GM18498 (cell line): ENCODE measurements at regions not wholly inside any gene's neighbourhood (a gene's known extent, or its start where the extent isn't known, plus 50 kb on each side); places are given as distances from the start of the nearest gene placed in this dataset.

Experiments
- ATAC-seq: cut with Tn5 transposase; IDR thresholded peaks from one replicate; pipeline ENCODE4 v1.9.1; 2021; ENCODE audit warnings: mild to moderate bottlenecking, moderate library complexity; ENCODE audit not compliant: unreplicated experiment

DNA sequence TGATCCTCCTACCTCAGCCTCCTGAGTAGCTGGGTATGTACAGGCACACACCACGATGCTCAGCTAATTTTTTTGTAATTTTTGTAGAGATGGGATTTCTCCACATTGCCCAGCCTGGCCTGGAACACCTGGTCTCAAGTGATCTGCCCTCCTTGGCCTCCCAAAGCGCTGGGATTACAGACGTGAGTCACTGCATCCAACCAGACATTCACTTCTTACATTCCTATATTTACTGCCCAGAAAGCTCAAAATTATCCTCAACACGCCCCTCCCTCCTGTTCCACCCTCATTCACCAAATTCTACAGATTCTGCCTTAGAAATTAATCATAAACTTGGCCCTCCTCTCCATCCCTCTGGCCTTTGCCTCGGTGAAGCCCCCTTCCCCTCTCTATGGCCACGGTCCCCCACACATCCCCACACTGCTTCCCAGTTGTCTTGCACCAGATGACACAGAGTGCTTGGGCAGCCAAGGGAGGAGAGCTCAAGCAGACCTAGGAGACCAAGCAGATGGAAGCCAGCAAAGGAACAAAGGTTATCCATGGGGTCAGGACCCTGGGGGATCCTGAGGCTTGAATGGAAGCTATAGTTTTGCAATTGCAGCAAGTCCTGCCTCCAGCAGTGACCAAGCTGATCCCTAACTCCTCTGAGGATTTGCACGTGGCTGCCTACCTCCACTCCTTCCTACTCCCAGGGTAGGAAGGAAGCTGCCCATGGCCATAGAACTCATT, 213.2 kb upstream of the FOXN3 start:
- ATAC-seq: no peak

DNA sequence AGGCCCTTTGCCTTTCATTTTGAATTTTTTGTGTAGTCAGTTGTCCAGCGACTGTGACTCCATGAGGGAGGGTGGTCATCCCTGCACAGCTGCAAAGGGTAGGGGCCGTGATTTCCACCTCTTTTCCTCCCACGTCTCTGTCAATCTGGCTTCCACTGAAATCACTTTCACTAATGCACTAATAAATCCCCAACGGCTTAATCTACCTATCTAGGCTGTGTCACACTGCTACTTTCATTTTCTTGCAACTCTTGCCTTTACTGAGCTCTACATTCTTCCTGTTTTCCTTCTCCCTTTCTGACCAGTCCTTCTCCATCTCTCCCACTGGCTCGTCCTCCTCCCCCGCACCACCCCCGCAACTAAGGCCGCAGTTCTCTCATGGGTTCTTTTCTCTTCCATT, 212.3 kb upstream of the FOXN3 start:
- ATAC-seq: no peak

DNA sequence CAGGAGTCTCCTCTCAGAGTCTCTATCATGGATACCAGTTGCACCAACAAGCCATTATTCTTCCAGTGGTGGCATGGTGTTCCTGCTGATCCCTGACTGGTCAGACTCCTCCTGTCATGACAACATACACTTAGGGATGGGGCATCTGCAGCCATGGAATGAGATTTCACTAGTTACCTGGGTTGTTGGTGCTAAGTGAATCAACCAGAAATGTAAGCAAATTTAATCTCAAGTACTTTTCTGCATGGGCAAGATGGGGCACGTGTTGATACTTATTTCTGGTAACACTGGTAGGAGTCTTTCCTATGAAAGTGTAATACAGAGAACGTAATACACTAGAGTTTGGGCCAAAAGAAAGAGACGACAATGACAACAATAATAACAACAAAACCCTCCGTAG, 211.5 kb upstream of the FOXN3 start:
- ATAC-seq: no peak

DNA sequence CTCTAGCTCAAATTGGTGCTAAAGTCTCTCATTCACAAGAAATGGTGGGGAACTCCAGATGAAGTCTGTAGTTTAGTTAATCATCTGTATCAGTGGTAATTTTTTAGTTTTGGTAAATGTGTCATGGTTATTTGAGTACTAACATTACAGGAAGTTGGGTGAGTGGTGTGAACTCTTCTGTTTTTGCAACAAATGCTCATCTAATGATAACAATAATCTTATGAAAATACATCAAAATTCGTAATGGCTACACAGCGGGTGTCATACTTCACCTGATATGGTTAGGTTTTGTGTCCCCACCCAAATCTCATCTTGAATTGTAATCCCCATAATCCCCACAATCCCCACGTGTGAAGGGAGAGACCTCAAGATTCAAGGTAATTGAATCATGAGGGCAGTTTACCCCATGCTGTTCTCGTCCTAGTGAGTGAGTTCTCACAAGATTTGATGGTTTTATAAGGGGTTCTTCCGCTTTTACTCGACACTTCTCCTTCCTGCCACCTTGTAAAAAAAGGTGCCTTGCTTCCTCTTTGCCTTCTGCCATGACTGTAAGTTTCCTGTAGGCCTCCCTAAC, 209.3 kb upstream of the FOXN3 start:
- no peak for ATAC-seq

DNA sequence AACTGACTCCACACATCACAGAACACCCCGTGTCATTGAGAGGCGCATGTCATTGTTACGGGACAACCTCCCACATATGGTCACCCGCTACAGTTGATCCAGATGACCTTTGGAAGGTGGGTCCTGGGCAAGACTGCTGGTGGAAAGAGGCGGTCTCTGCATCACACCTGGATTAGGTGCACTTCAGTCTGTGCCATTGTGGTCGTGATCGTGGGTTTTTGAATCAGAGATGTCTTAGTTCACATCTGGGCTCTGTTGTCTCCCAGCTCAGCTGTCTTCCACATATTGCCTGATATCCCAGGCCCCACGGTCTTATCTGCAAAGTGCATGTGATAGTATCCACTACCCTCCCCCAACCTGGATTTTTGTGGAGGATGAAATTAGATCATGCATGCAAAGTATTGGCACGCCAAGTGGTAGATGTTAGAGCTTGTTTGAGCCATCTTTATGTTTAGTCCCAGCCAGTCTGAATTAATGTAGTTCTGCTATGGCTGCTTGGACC, 208.7 kb upstream of the FOXN3 start:
- ATAC-seq: no peak

DNA sequence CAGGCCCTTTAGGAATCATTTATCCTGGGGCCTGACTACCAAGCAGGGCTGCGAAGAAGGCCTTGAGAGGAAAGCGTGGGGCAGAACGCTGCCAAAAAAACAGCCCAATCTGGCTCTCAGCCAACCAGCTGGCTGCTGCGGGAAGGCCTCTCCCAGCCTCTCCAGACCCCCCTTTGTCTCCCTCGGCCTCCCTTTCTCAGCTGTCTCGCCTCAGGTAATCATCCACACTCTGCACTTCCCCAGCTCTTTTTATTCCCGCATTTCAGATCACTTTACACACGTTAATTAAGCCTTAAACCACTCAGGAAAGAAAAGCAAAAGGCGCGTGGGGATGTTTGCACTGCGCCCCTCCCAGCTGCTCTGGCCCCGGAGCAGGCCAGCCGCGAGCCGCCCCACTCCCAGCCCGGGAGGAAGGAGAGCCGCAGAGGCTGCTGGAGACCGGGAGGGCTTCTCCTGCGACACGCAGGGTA, 208.2 kb upstream of the FOXN3 start:
- ATAC-seq: no peak

DNA sequence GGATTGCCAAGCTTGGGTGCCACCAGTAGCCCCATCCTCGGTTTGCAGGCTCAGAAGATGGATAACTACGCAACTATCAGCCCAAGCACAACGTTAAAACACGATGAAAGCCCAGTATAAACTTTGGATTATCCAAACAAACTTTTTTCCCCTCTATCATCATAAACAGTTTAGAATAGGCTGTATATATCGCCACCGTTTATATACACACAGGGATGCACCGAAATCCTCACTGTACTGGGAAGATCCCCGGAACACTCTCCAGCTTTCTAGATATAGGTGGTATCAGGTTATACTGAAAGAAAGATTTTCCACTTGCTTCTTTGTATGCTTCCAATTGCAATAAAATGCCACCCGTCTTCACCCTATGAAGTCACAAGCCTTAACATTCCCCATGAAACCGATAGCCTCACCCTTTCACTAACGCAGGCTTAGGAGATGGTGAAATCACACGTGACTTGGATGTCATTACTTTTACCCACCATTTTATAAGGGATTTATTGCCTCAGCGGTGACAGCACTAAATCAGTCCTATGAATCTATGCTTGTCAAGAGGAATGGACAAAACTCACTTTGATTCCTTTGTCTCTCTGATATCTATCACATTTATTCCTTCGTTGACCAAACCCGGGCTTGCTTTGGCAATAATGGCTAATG, 207.6 kb upstream of the FOXN3 start:
- ATAC-seq: no peak

DNA sequence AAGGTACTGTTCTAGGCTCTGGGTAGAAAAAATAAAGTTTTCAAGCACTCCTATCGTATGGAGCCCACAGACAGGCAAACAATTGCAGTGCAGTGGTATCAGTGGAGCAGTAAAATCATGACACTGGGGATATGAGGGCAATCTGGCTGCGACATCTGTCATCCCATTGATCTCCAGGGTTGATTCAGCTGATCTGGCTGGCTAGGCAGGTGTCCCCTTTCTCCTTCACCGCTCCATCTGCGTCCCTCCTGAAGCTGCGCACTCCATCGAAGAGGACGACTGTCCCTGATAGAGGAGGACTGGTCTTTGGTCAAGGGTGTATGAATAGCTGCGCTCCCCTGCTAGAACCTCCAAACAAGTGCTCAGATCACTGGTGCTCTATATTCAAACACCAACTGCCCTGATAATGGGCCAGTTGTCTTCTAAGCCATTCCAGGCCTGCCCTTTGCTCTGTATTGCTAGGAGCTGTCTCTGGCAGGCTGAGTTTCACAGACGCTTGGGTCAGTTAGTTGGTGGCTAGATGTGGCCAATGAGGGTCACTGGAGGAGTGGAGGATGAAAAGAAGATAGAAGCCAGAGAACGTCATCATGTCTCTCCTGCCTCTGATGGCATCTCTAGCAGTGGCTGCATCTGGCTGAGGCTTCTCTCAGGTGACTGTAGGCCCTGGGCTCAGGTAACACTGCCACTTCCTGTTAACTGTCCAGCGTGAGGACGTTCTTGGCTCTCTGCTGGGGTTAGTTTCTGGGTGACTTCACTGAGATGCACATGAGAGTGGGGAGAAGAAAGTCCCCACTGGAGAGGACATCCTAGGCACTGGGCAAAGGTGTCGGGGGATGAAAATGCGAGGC, 205.0 kb upstream of the FOXN3 start:
- ATAC-seq: no peak

DNA sequence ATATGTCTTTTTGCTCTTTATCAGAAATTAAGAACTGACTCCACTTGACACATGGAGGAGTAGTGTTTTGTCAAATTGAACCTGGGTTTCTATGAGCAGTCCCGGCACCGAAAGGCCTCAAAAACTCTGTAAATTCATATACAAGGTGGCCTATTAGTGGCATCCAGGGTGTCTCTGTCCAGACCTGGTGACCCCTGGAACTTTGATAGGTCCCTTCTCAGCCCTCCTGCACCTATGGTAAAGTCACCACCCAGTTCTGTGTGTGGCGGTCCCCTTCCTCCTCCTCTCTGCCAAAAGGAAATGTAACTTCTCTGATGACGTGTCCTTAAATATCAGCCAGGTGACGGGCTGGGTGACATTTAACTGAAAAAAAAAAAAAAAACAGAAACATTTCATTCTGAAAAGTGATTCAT, 204.0 kb upstream of the FOXN3 start:
- no peak for ATAC-seq

DNA sequence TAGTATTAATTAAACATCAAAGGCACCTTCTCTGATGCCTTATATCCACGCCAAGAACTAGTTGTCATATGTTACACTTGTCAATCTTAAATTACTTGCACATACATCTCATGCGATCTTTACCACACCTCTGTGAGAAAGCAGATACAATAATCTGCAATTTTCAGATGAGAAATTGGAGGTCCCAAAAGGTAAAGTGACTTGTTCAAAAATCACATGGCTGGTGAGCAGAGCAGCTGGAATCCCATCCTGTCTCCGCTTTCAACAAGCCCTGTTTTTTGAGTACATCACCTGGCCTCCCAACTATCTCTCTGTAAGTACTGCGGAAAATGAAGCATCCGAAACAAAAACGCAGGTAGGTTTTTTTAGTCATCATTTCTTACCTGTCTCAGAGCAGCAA, 203.4 kb upstream of the FOXN3 start:
- ATAC-seq: no peak

DNA sequence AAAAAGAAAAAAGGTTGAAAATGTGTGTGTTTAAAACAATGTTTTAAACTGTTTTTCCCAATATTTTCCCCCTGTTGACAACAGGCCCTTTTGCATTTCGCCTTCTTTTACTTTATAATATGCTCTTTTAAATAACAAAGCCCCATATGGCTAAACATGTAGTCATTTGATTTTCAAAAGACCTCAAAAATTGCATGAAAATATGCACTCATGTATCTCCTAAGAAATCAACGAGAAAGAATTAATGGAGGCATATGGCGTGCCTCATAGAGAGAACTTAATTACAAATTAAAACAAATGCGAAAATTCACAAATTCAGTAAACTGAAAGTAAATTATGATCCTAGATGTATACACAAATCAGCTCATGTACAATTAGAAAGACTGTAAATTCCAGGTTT, 202.6 kb upstream of the FOXN3 start:
- no peak for ATAC-seq

DNA sequence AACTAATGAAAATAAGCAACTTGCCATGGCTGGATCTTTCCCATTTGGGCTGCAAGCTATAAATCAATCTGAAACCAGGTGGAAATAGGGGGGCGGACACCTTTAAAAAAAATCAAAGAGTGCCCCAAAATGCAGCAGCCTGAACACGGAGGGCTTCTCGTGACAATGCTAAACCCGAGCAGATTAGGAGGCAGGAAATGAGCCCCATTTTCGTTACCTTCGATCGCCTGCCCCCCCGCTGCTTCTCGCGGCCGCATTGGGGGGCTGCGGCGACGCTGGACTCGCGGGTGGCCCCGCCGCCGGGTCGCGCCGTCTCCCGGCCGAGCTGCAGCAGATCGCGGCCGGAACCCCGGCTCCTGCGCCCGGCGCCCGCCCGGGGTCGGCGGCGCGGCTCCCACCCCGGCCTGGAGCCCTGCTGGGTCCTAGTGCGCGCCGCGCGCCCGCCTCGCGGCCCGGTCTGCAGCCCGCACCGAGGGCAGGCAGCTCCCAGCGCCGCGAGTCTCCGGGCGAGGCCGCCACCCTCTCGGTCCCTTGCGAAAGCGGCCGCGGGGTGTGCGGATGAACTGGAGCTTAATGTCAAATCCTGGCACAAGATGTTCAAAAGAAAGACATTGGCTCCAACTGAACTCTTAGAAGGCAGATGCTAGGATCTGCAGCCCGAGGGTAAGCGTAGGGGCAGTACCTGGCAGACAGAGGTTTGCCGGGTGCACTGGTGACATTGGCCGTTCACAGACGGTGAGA, 201.9 kb upstream of the FOXN3 start:
- ATAC-seq: peak; percentile 77

DNA sequence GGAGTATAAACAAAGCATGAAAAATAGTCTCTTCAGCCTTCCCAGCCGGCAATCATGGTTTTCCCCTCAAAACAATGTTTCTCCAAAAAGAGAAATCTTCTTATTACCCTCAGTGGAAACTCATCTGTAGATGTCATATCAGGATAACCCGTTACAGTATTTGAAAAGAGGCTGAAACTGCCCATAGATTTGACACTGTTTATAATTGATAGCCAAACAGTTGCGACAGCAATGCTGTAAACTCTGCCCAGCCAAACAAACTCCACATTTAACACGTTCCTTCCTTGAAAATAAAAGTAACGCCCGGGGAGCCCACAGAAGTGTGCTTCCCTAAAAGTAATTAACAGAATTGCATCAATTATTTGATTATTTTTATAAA, 201.3 kb upstream of the FOXN3 start:
- ATAC-seq: no peak

DNA sequence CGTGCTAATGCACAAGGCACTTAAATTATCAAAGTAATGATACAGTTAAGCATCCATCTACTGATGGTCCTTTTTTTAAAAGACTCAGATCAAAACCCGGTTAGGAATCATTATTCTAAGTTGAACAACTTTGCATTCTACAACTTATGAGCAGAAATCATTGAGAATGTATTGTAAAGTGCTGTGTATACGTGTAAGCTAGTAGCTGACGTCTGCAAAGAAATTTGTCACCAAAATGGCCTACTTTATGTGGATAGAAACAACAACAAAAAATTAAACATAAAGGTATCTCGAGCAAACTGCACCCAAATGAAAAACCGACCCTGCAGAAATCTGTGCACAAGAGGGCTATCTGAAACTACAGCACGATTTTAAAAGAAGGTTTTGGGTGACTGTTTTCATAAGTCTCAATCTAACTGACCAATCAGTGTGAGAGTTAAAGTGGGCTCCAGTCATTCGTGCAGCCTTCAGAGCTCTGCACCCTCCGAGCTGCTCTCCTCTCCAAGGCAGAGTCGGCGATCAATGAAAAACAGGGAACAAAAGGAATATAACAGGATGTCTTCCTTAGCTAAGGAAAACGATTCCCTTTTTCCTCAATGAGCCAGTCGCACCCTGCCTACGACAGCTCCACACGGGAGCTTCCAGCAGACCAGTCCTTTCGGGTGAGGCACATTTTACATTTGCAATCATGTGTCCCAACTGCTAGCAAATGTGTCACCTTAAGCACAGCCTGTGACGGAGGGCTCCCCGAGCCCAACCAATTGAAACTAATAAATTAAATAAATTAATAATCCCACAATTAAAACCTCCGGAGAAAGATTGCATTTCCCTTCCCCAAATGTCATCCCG, 200.7 kb upstream of the FOXN3 start:
- ATAC-seq: no peak

DNA sequence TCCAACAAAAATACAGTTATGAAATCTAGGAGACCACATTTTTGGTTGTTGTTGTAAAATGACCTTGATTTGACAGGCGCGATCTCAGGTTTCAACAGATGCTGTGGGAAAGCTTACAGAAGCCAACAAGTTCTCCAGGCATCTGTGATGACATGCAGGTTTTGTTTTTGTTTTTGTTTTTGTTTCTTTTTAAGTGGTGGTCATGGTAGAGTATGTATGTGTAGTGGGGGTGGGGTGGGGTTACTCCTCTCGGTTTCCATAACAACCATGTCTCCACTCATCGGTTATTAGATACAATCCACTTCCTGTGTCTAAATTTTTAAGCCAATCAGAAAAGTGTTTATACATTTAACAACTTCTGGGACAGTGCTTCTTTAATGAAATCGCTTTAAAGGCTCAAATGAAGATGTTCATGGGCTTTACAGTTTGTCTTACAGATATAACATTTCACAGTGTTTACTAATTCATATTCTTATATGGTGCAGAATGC, 199.9 kb upstream of the FOXN3 start:
- peak; percentile 43 for ATAC-seq

DNA sequence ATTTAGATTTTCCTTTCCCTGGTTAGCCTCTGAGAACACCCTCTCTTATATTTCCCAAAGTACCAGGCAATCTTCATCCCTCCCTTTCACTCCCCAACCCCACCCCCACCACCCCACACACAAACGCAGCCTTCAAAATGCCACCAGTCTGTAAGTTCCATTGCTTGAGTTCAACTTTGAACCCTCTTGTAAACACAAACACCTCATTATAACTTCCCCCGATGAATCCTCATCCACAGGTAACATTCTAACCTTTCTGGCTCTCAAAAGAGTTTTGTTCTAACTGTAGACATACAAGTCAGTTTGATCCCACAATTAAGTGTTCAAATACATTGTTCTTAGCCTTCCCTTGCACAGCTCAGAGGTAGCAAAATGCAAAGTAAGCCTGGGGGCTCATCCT, 199.4 kb upstream of the FOXN3 start:
- peak; percentile 0 for ATAC-seq

DNA sequence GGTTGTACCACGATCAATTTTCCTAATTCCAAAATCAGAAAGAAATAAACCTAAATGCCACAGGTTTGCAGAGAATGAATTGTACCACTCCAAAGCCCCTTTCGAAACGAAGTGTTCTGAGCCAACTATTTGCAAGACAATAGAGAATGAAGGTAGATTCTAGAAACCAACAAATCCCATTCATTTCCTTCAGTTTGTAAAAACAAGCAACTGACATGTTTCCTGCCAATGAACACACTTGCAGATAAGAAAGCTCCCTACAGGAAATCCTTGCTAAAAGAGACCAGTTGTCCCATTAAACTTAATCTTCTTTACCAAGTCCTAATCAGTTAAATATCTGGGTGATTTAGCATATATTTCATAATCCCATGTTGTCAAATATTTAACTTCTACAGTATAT, 198.4 kb upstream of the FOXN3 start:
- no peak for ATAC-seq

DNA sequence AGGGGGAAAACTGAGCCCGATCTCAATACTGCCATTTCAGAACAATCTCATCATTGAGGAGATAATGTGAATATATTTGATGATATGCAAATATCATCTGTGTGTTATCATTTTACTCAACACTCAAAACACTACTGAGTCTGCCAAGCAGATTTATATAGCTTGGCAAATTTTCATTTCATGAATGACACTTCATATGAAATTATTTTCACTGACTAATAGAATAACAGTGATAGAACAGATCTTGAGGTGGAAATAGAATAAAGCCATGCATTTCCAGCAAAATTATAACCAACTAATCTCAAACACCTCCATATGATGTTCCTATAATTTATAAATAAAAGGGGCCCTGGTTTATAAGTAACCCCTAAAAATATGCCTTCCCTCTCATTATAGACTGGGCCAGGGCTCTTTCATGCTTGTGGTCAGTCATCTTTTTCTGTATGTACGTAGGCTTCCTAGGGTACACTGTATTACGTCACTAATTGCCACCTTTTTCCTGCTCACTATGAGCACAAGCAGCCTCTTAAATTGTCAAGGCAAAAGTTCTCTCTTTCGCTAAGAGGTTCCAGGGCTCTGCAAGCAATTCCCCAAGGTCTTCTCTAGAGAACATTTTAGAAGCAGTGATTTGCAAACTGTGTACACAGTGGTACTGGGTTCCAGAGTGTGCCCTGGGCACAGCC, 197.1 kb upstream of the FOXN3 start:
- ATAC-seq: no peak
